GM12878 (cell line): ENCODE measurements at regions not wholly inside any gene's neighbourhood (a gene's known extent, or its start where the extent isn't known, plus 50 kb on each side); places are given as distances from the start of the nearest gene placed in this dataset.

ENCODE experiments used
- ATAC-seq: fragments of 200-7000 bp; cut with Tn5 transposase; 3 replicates; pipeline ENCODE4 v1.9.1; 2020; ENCODE audit warnings: mild to moderate bottlenecking, moderate library complexity
- BruUV-seq: library from RNA; stranded (reverse); fragments of 400-500 nt; replicated peaks from 2 replicates; lab custom pipeline; 2021; lab: Mats Ljungman, UMichigan
- CTCF ChIA-PET: fragments of 300-600 bp; sonication (Branson Sonifier 250); formaldehyde crosslinking; extraction: SDS; loops from one replicate; lab custom pipeline; 2021; ENCODE audit warnings: inconsistent platforms; lab: Yijun Ruan, JAX
- POLR2A ChIA-PET: fragments of 350-600 bp; formaldehyde crosslinking; extraction: SDS; loops from one replicate; lab custom pipeline; 2021; ENCODE audit warnings: inconsistent platforms; lab: Charles Lee
- RAD21 ChIA-PET: fragments of 300-600 bp; sonication (Branson Sonifier 250); formaldehyde crosslinking; loops from one replicate; lab custom pipeline; 2023; ENCODE audit warnings: antibody characterized with exemption; ENCODE audit not compliant: unreplicated experiment; lab: Charles Lee
- SMC1A ChIA-PET: fragments of 300-600 bp; sonication (Branson Sonifier 250); formaldehyde crosslinking; loops from one replicate; lab custom pipeline; 2023; ENCODE audit not compliant: unreplicated experiment, uncharacterized antibody; lab: Charles Lee
- DNase-seq: peaks from one replicate; pipeline ENCODE4 v3.0.0-alpha.2; 2011; ENCODE audit warnings: low read depth, low spot score
- FAIRE-seq: peaks from 3 replicates; lab custom pipeline; 2011; peaks lifted over from hg19 to GRCh38; lab: Jason Lieb, UNC
- H2AFZ ChIP-seq: 2 replicates; pipeline ENCODE4 v1.6.0; 2011; ENCODE audit warnings: low read depth, low read length, control low read depth; ENCODE audit not compliant: control insufficient read depth
- H3K27ac ChIP-seq: 2 replicates; pipeline ENCODE4 v1.5.1; 2011; ENCODE audit warnings: control low read depth; ENCODE audit not compliant: control insufficient read depth, insufficient read depth
- H3K27me3 ChIP-seq, 2 experiments: replicated peaks in 1 of 2; 2 replicates each; pipeline versions ENCODE4 v1.6.0 to v1.6.1; 2011; ENCODE audit warnings: low read length in 1 of 2; ENCODE audit not compliant: control insufficient read depth in 2 of 2, insufficient read depth in 2 of 2
- H3K36me3 ChIP-seq, 2 experiments: 2 replicates each; pipeline ENCODE4 v1.5.1; 2011; ENCODE audit warnings: low read length in 1 of 2; ENCODE audit not compliant: control insufficient read depth in 2 of 2, insufficient read depth in 2 of 2
- H3K4me1 ChIP-seq: 2 replicates; pipeline ENCODE4 v1.6.1; 2011; ENCODE audit warnings: mild to moderate bottlenecking, low read length, moderate library complexity, mixed read lengths; ENCODE audit not compliant: control insufficient read depth, insufficient read depth
- H3K4me2 ChIP-seq: 2 replicates; pipeline ENCODE4 v1.6.0; 2011; ENCODE audit warnings: control low read depth; ENCODE audit not compliant: control insufficient read depth, insufficient read depth
- H3K4me3 ChIP-seq: fragments of 200-600 bp; sonication (generic); 2 replicates; pipeline ENCODE4 v1.5.1; 2016
- H3K79me2 ChIP-seq: 2 replicates; pipeline ENCODE4 v1.6.0; 2011; ENCODE audit warnings: low read length; ENCODE audit not compliant: control insufficient read depth, insufficient read depth
- H3K9ac ChIP-seq: 2 replicates; pipeline ENCODE4 v1.8.0; 2011; ENCODE audit warnings: low read length, control low read depth, mixed read lengths; ENCODE audit not compliant: control insufficient read depth, insufficient read depth
- H3K9me3 ChIP-seq: replicated peaks from 3 replicates; pipeline ENCODE4 v1.5.1; 2011; ENCODE audit warnings: mild to moderate bottlenecking, low read length; ENCODE audit not compliant: control insufficient read depth, insufficient read depth
- H4K20me1 ChIP-seq: 2 replicates; pipeline ENCODE4 v1.6.0; 2011; ENCODE audit not compliant: control insufficient read depth, insufficient read depth
- CBX3 ChIP-seq: fragments of 200-600 bp; sonication (generic); IDR thresholded peaks from 2 replicates; pipeline ENCODE4 v1.6.1; 2016; ENCODE audit warnings: low read depth, borderline replicate concordance
- CBX5 ChIP-seq: sonication (generic); IDR thresholded peaks from 2 replicates; pipeline ENCODE4 v1.6.1; 2016; ENCODE audit warnings: low read depth, moderate library complexity, mild to moderate bottlenecking, inconsistent platforms
- EED ChIP-seq: sonication (generic); IDR thresholded peaks from 2 replicates; pipeline ENCODE4 v1.6.1; 2016; ENCODE audit warnings: antibody characterized with exemption, low read depth
- HDAC2 ChIP-seq: fragments of 200-600 bp; sonication (generic); IDR thresholded peaks from 2 replicates; pipeline ENCODE4 v1.6.1; 2017
- KDM1A ChIP-seq: fragments of 200-600 bp; sonication (generic); IDR thresholded peaks from 2 replicates; pipeline ENCODE4 v1.6.1; 2016; ENCODE audit warnings: borderline replicate concordance
- KLF5 ChIP-seq: fragments of 450-650 bp; IDR thresholded peaks from 2 replicates; pipeline ENCODE4 v1.6.1; 2014; ENCODE audit warnings: mild to moderate bottlenecking; ENCODE audit not compliant: partially characterized antibody
- MTA3 ChIP-seq: IDR thresholded peaks from 2 replicates; pipeline ENCODE4 v1.6.1; 2012; ENCODE audit warnings: low read length, inconsistent platforms, borderline replicate concordance
- NFYA ChIP-seq: IDR thresholded peaks from 2 replicates; pipeline ENCODE4 v1.6.1; 2011; ENCODE audit warnings: low read depth, mild to moderate bottlenecking, low read length, improper control_type of control experiment, borderline replicate concordance
- NR2F1 ChIP-seq: fragments of 450-650 bp; conservative IDR thresholded peaks from 2 replicates; pipeline ENCODE4 v1.6.1; 2017; ENCODE audit warnings: mild to moderate bottlenecking
- RAD51 ChIP-seq: fragments of 450-650 bp; IDR thresholded peaks from 2 replicates; pipeline ENCODE4 v1.6.1; 2016; ENCODE audit warnings: moderate library complexity, mild to moderate bottlenecking, inconsistent platforms
- SPI1 ChIP-seq: IDR thresholded peaks from 2 replicates; pipeline ENCODE4 v1.6.1; 2011; ENCODE audit warnings: low read depth, mild to moderate bottlenecking, low read length, moderate library complexity, borderline replicate concordance; ENCODE audit not compliant: insufficient read depth
- TARDBP ChIP-seq: IDR thresholded peaks from 2 replicates; pipeline ENCODE4 v1.6.1; 2016; ENCODE audit warnings: borderline replicate concordance
- TBL1XR1 ChIP-seq: IDR thresholded peaks from 2 replicates; pipeline ENCODE4 v1.6.1; 2012; ENCODE audit warnings: low read depth, low read length, improper control_type of control experiment
- TCF7 ChIP-seq: IDR thresholded peaks from 2 replicates; pipeline ENCODE4 v1.6.1; 2014; ENCODE audit warnings: antibody characterized with exemption, borderline replicate concordance
- YY1 ChIP-seq: IDR thresholded peaks from 2 replicates; pipeline ENCODE4 v1.6.1; 2011; ENCODE audit warnings: low read depth, mild to moderate bottlenecking, low read length
- WGBS: methylation state at CpG from one replicate; pipeline ENCODE4 v1.1.6; 2016; ENCODE audit warnings: low lambda C conversion rate; ENCODE audit not compliant: insufficient replicate concordance, insufficient coverage; ENCODE audit errors: missing lambda C conversion rate; 5-methylcytosine and 5-hydroxymethylcytosine counted together
- in situ Hi-C: fragments of 300-500 bp; cut with MboI; formaldehyde crosslinking; loops from 9 replicates; pipeline ENCODE4 v1.14.3; 2018; ENCODE audit warnings: mixed read lengths
- intact Hi-C: fragments of 100-400 bp; cut with micrococcal nuclease; formaldehyde crosslinking; loops from one replicate; pipeline ENCODE4 v1.14.2; 2022; ENCODE audit not compliant: unreplicated experiment
- TF ChIP-seq, protein P1 (sequence below): IDR thresholded peaks from 2 replicates; pipeline ENCODE4 v1.6.1; 2012; ENCODE audit warnings: low read depth, low read length, improper control_type of control experiment
- TF ChIP-seq, protein P2 (sequence below): fragments of 450-650 bp; IDR thresholded peaks from 2 replicates; pipeline ENCODE4 v1.6.1; 2017; ENCODE audit warnings: mild to moderate bottlenecking, low read depth, inconsistent platforms; ENCODE audit not compliant: poor library complexity, severe bottlenecking
- TF ChIP-seq, protein P3 (sequence below): fragments of 450-650 bp; conservative IDR thresholded peaks from 2 replicates; pipeline ENCODE4 v1.6.1; 2017; ENCODE audit warnings: mild to moderate bottlenecking, moderate library complexity
- TF ChIP-seq, protein P4 (sequence below): fragments of 450-650 bp; IDR thresholded peaks from 2 replicates; pipeline ENCODE4 v1.6.1; 2017; ENCODE audit warnings: low read depth, mild to moderate bottlenecking, moderate library complexity

DNA sequence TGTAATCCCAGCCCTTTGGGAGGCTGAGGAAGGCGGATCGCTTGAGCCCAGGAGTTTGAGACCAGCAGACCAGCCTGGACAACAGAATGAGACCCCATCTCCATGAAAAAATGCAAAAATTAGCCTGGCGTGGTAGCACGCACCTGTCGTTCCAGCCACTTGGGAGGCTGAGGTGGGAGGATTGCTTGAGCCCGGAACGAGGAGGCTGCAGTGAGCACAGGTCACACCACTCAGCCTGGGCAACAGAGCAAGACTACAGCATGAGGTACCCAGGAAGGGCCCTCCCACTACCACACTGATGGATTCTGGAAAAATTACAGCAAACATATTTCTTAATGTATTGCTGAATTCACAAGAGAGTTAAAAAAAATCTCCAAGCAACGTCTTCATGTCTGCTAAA is 56.3 kb upstream of the HPCAL1 start:
- WGBS = 73% methylated on average over 8 of the region's 8 CpGs
- DNase-seq (no peak), ATAC-seq (no peak), FAIRE-seq (no peak)
- Histone ChIP-seq H3K9ac (no peak overlapping the region), H3K36me3 (no peaks in the 10 kb centered on the region), H3K27me3 (no peaks in the 10 kb centered on the region), H3K27ac (no peak overlapping the region), H2AFZ (no peak overlapping the region), H3K79me2 (no peaks in the 10 kb centered on the region), H3K4me3 (no peak overlapping the region), H3K4me1 (no peaks in the 10 kb centered on the region), H3K4me2 (no peak overlapping the region), H3K9me3 (peaks cover 3% of the 10 kb centered on the region; the same call in 2 of the 3 replicates), H4K20me1 (no peaks in the 10 kb centered on the region)
- ChIA-PET POLR2A (no interaction called here), CTCF (no interaction called here), RAD21 (interaction anchor here (0.6 kb wide), 1 partner anchor 163 kb away, joined by 3 read pairs; no protein-coding TSS in a partner anchor), SMC1A (no interaction called here)
- in situ Hi-C loops (no loop called here), intact Hi-C loops (no loop called here)
- BruUV-seq = no TSS peak
- TF ChIP-seq, protein P1, sequence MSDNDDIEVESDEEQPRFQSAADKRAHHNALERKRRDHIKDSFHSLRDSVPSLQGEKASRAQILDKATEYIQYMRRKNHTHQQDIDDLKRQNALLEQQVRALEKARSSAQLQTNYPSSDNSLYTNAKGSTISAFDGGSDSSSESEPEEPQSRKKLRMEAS = no peak
- TF ChIP-seq, protein P2, sequence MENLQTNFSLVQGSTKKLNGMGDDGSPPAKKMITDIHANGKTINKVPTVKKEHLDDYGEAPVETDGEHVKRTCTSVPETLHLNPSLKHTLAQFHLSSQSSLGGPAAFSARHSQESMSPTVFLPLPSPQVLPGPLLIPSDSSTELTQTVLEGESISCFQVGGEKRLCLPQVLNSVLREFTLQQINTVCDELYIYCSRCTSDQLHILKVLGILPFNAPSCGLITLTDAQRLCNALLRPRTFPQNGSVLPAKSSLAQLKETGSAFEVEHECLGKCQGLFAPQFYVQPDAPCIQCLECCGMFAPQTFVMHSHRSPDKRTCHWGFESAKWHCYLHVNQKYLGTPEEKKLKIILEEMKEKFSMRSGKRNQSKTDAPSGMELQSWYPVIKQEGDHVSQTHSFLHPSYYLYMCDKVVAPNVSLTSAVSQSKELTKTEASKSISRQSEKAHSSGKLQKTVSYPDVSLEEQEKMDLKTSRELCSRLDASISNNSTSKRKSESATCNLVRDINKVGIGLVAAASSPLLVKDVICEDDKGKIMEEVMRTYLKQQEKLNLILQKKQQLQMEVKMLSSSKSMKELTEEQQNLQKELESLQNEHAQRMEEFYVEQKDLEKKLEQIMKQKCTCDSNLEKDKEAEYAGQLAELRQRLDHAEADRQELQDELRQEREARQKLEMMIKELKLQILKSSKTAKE = no peak
- TF ChIP-seq CBX5 (no peak), TARDBP (no peak), TBL1XR1 (no peak), NR2F1 (no peak), NFYA (no peak), SPI1 (no peak), YY1 (no peak), RAD51 (no peak), CBX3 (no peak), HDAC2 (no peak), MTA3 (no peak), KDM1A (no peak), EED (no peak), KLF5 (no peak), TCF7 (no peak)
- TF ChIP-seq, protein P3, sequence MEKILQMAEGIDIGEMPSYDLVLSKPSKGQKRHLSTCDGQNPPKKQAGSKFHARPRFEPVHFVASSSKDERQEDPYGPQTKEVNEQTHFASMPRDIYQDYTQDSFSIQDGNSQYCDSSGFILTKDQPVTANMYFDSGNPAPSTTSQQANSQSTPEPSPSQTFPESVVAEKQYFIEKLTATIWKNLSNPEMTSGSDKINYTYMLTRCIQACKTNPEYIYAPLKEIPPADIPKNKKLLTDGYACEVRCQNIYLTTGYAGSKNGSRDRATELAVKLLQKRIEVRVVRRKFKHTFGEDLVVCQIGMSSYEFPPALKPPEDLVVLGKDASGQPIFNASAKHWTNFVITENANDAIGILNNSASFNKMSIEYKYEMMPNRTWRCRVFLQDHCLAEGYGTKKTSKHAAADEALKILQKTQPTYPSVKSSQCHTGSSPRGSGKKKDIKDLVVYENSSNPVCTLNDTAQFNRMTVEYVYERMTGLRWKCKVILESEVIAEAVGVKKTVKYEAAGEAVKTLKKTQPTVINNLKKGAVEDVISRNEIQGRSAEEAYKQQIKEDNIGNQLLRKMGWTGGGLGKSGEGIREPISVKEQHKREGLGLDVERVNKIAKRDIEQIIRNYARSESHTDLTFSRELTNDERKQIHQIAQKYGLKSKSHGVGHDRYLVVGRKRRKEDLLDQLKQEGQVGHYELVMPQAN = no peak
- TF ChIP-seq, protein P4, sequence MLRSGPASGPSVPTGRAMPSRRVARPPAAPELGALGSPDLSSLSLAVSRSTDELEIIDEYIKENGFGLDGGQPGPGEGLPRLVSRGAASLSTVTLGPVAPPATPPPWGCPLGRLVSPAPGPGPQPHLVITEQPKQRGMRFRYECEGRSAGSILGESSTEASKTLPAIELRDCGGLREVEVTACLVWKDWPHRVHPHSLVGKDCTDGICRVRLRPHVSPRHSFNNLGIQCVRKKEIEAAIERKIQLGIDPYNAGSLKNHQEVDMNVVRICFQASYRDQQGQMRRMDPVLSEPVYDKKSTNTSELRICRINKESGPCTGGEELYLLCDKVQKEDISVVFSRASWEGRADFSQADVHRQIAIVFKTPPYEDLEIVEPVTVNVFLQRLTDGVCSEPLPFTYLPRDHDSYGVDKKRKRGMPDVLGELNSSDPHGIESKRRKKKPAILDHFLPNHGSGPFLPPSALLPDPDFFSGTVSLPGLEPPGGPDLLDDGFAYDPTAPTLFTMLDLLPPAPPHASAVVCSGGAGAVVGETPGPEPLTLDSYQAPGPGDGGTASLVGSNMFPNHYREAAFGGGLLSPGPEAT = no peak
